A549 (cell line): ENCODE measurements at regions not wholly inside any gene's neighbourhood (a gene's known extent, or its start where the extent isn't known, plus 50 kb on each side); places are given as distances from the start of the nearest gene placed in this dataset.

Experiments
- ATAC-seq, 2 experiments: fragments of 200-7000 bp in 1 of 2; fragments of >200 bp in 1 of 2; cut with Nextera tagmentation in 1 of 2; cut with Tn5 transposase in 1 of 2; 3 replicates each; pipeline versions ENCODE4 v1.8.0 to v1.9.1; 2018 to 2020; ENCODE audit warnings: mild to moderate bottlenecking in 1 of 2, moderate library complexity in 1 of 2
- CTCF ChIA-PET: fragments of 300-600 bp; sonication (Branson Sonifier 250); formaldehyde crosslinking; extraction: SDS; loops from one replicate; lab custom pipeline; 2021; ENCODE audit warnings: antibody characterized with exemption, inconsistent platforms; lab: Yijun Ruan, JAX
- POLR2A ChIA-PET: fragments of 350-600 bp; formaldehyde crosslinking; extraction: SDS; loops from one replicate; lab custom pipeline; 2021; ENCODE audit warnings: antibody characterized with exemption, inconsistent platforms; lab: Yijun Ruan, JAX
- DNase-seq, 2 experiments: peaks; one replicate each; pipeline versions ENCODE4 v3.0.0 to v3.0.0-alpha.2; 2011 to 2016; ENCODE audit warnings: low read depth in 1 of 2, low spot score in 1 of 2
- FAIRE-seq: peaks from 2 replicates; lab custom pipeline; 2011; peaks lifted over from hg19 to GRCh38; lab: Jason Lieb, UNC
- H3K27ac ChIP-seq, 2 experiments: fragments of >200 bp; sonication (Bioruptor Twin); formaldehyde crosslinking; 3 replicates each; pipeline ENCODE4 v1.5.1; 2016 to 2017
- H3K4me1 ChIP-seq: fragments of >200 bp; sonication (Bioruptor Twin); formaldehyde crosslinking; 3 replicates; pipeline ENCODE4 v1.6.1; 2016
- H3K4me2 ChIP-seq: fragments of >200 bp; sonication (Bioruptor Twin); formaldehyde crosslinking; 3 replicates; pipeline ENCODE4 v1.6.1; 2016
- H3K4me3 ChIP-seq: fragments of >200 bp; sonication (Bioruptor Twin); formaldehyde crosslinking; 3 replicates; pipeline ENCODE4 v1.5.1; 2016
- H3K9me3 ChIP-seq: fragments of >200 bp; sonication (Bioruptor Twin); formaldehyde crosslinking; 3 replicates; pipeline ENCODE4 v1.6.1; 2016
- ATOH8 ChIP-seq: fragments of 250-450 bp; sonication (Bioruptor Pico); IDR thresholded peaks from 2 replicates; pipeline ENCODE4 v1.5.0; 2020; ENCODE audit warnings: low read depth, mild to moderate bottlenecking, moderate library complexity
- CBX8 ChIP-seq: fragments of 200-600 bp; sonication (generic); IDR thresholded peaks from 2 replicates; pipeline ENCODE4 v1.6.1; 2016
- CTCF ChIP-seq: fragments of >200 bp; sonication (Bioruptor Twin); formaldehyde crosslinking; IDR thresholded peaks from 3 replicates; pipeline ENCODE4 v1.5.1; 2016
- FOSB ChIP-seq: fragments of 250-450 bp; sonication (Bioruptor Pico); IDR thresholded peaks from 2 replicates; pipeline ENCODE4 v1.5.0; 2020; ENCODE audit warnings: mild to moderate bottlenecking, moderate library complexity
- FOSL2 ChIP-seq, 2 experiments: fragments of 450-650 bp in 1 of 2; fragments of >200 bp in 1 of 2; sonication (Bioruptor Twin) in 1 of 2; formaldehyde crosslinking; IDR thresholded peaks; 2 replicates each; pipeline versions ENCODE4 v1.5.0 to v1.6.1; 2016 to 2020; ENCODE audit warnings: mild to moderate bottlenecking in 1 of 2, moderate library complexity in 1 of 2
- HDAC2 ChIP-seq: fragments of 200-600 bp; sonication (generic); IDR thresholded peaks from 2 replicates; pipeline ENCODE4 v1.6.1; 2016
- HES2 ChIP-seq: fragments of >200 bp; sonication (Bioruptor Twin); formaldehyde crosslinking; IDR thresholded peaks from 2 replicates; pipeline ENCODE4 v1.6.1; 2016
- HOXA7 ChIP-seq: fragments of 250-450 bp; sonication (Bioruptor Pico); IDR thresholded peaks from 2 replicates; pipeline ENCODE4 v1.5.0; 2020; ENCODE audit warnings: mild to moderate bottlenecking, moderate library complexity
- HOXB13 ChIP-seq: fragments of 250-450 bp; sonication (Bioruptor Pico); IDR thresholded peaks from 2 replicates; pipeline ENCODE4 v1.5.0; 2020; ENCODE audit warnings: low read depth, mild to moderate bottlenecking, moderate library complexity
- HOXB5 ChIP-seq: fragments of 250-450 bp; sonication (Bioruptor Pico); IDR thresholded peaks from 2 replicates; pipeline ENCODE4 v1.5.0; 2020; ENCODE audit warnings: mild to moderate bottlenecking, moderate library complexity
- JUNB ChIP-seq: fragments of >200 bp; sonication (Bioruptor Twin); formaldehyde crosslinking; IDR thresholded peaks from 2 replicates; pipeline ENCODE4 v1.6.1; 2016
- KDM5A ChIP-seq: fragments of 200-600 bp; sonication (generic); IDR thresholded peaks from 2 replicates; pipeline ENCODE4 v1.6.1; 2016; ENCODE audit warnings: antibody characterized with exemption, mild to moderate bottlenecking
- POLR2AphosphoS2 ChIP-seq: conservative IDR thresholded peaks from 2 replicates; pipeline ENCODE4 v1.6.1; 2012; ENCODE audit warnings: low read length, improper control_type of control experiment, inconsistent platforms
- RARB ChIP-seq: fragments of 250-450 bp; sonication (Bioruptor Pico); IDR thresholded peaks from 2 replicates; pipeline ENCODE4 v1.8.0; 2021; ENCODE audit warnings: mild to moderate bottlenecking, moderate library complexity
- RFX5 ChIP-seq: fragments of 450-650 bp; IDR thresholded peaks from 2 replicates; pipeline ENCODE4 v1.7.1; 2014; ENCODE audit warnings: antibody characterized with exemption, mild to moderate bottlenecking, moderate library complexity
- RNF2 ChIP-seq: fragments of 200-600 bp; sonication (generic); IDR thresholded peaks from 2 replicates; pipeline ENCODE4 v1.6.1; 2016; ENCODE audit warnings: low read depth, mild to moderate bottlenecking, antibody characterized with exemption, moderate library complexity, borderline replicate concordance
- SMC3 ChIP-seq: fragments of >200 bp; sonication (Bioruptor Twin); formaldehyde crosslinking; IDR thresholded peaks from 3 replicates; pipeline ENCODE4 v1.6.1; 2018; ENCODE audit warnings: inconsistent platforms
- TFCP2L1 ChIP-seq: fragments of 250-450 bp; sonication (Bioruptor Pico); IDR thresholded peaks from 2 replicates; pipeline ENCODE4 v1.5.0; 2021; ENCODE audit warnings: mild to moderate bottlenecking
- TP53 ChIP-seq: fragments of 250-450 bp; sonication (Bioruptor Pico); IDR thresholded peaks from 2 replicates; pipeline ENCODE4 v1.5.0; 2021; ENCODE audit warnings: mild to moderate bottlenecking, moderate library complexity
- USF2 ChIP-seq: fragments of 450-650 bp; IDR thresholded peaks from 2 replicates; pipeline ENCODE4 v1.6.1; 2014; ENCODE audit warnings: antibody characterized with exemption
- ZC3H11A ChIP-seq: fragments of 450-650 bp; IDR thresholded peaks from 2 replicates; pipeline ENCODE4 v1.6.1; 2014; ENCODE audit warnings: antibody characterized with exemption, mild to moderate bottlenecking
- ZSCAN20 ChIP-seq: fragments of 250-450 bp; sonication (Bioruptor Pico); IDR thresholded peaks from 2 replicates; pipeline ENCODE4 v1.8.0; 2022; ENCODE audit warnings: mild to moderate bottlenecking, moderate library complexity
- WGBS: methylation state at CpG from one replicate; pipeline ENCODE4 v1.1.6; 2017; ENCODE audit errors: missing lambda C conversion rate; 5-methylcytosine and 5-hydroxymethylcytosine counted together

- Histone ChIP-seq H3K27ac (no peak overlapping the region), H3K9me3 (no peaks in the 10 kb centered on the region), H3K4me1 (no peaks in the 10 kb centered on the region), H3K4me3 (no peak overlapping the region)
- ATAC-seq: no peak
- WGBS: 2% methylated on average over 5 of the region's 5 CpGs
- no peak for TF ChIP-seq FOSB (CRISPR knock-in tag)
- TF ChIP-seq HOXB13: no peak
- no peak for TF ChIP-seq CBX8
- TF ChIP-seq ZSCAN20 (CRISPR knock-in tag): no peak
- TF ChIP-seq SMC3: no peak
- TF ChIP-seq TFCP2L1 (CRISPR knock-in tag): no peak
- no peak for TF ChIP-seq RFX5
- TF ChIP-seq HES2: no peak
- TF ChIP-seq POLR2AphosphoS2: no peak
- TF ChIP-seq, all 56 proteins: peak for 0
- no peak overlapping the region for H3K4me2 ChIP-seq
- CTCF ChIA-PET: interaction anchor here (1.2 kb wide), 1 partner anchor 24 kb away, joined by 3 read pairs; no protein-coding TSS in a partner anchor
- DNase-seq (no peak), FAIRE-seq (no peak)
- POLR2A ChIA-PET: no interaction called here
Observed at GRCh38 chr16:56111100-56111499, 80.2 kb upstream of the GNAO1 start.

- no peaks in the 10 kb centered on the region for H3K9me3 ChIP-seq
- H3K4me2 ChIP-seq: no peak overlapping the region
- DNase-seq: no peak
- no peak for ATAC-seq
- no peaks in the 10 kb centered on the region for H3K4me1 ChIP-seq
- ChIA-PET POLR2A (no interaction called here), CTCF (no interaction called here)
- FAIRE-seq: no peak
- 6% methylated on average over 4 of the region's 4 CpGs for WGBS
- H3K27ac ChIP-seq: no peak overlapping the region
- H3K4me3 ChIP-seq: no peak overlapping the region
- no peak for TF ChIP-seq HOXB5 (CRISPR knock-in tag)
- TF ChIP-seq TP53: no peak
- no peak for TF ChIP-seq FOSL2 (IDR thresholded peaks at IDR 0.05)
- no peak for TF ChIP-seq FOSL2 (CRISPR knock-in tag; IDR thresholded peaks at IDR 0.05)
- no peak for TF ChIP-seq USF2
- TF ChIP-seq CTCF: no peak
- TF ChIP-seq HOXA7 (CRISPR knock-in tag): no peak
- TF ChIP-seq HES2: no peak
Observed at GRCh38 chr16:56109994-56110393, 81.3 kb upstream of the GNAO1 start.

GRCh38 chr16:56109205-56109604 is 82.1 kb upstream of the GNAO1 start:
- H3K4me1 ChIP-seq: no peaks in the 10 kb centered on the region
- H3K9me3 ChIP-seq: no peaks in the 10 kb centered on the region
- H3K4me3 ChIP-seq: no peak overlapping the region
- H3K4me2 ChIP-seq: no peak overlapping the region
- H3K27ac ChIP-seq: no peak overlapping the region
- POLR2A ChIA-PET: no interaction called here
- TF ChIP-seq FOSL2 (IDR thresholded peaks at IDR 0.05) (no peak), FOSL2 (CRISPR knock-in tag; IDR thresholded peaks at IDR 0.05) (no peak), ATOH8 (CRISPR knock-in tag) (no peak), HOXA7 (CRISPR knock-in tag) (no peak), TFCP2L1 (CRISPR knock-in tag) (no peak), RARB (CRISPR knock-in tag) (no peak), ZSCAN20 (CRISPR knock-in tag) (no peak), ZC3H11A (no peak), HOXB13 (no peak), RNF2 (no peak), HOXB5 (CRISPR knock-in tag) (no peak), KDM5A (no peak), JUNB (no peak), HDAC2 (no peak)
- FAIRE-seq (no peak), ATAC-seq (no peak), DNase-seq (no peak)
- 30% methylated on average over 1 of the region's 1 CpG for WGBS
- CTCF ChIA-PET: interaction anchor here (1.2 to 1.8 kb wide), 2 partner anchors 9 to 209 kb away, joined by 4 to 5 read pairs; no protein-coding TSS in a partner anchor
